HepG2 (cell line): ENCODE measurements at regions not wholly inside any gene's neighbourhood (a gene's known extent, or its start where the extent isn't known, plus 50 kb on each side); places are given as distances from the start of the nearest gene placed in this dataset.
"Not testable (repeated sequence)": the region's sequence is repeated elsewhere in the genome, so short reads cannot be mapped to it uniquely, and the experiment has no call there.

Experiments
- CBX5 ChIP-seq: sonication (generic); formaldehyde crosslinking; IDR thresholded peaks from 2 replicates; pipeline ENCODE4 v1.4.0; 2020; ENCODE audit warnings: missing genetic modification reagents, borderline replicate concordance
- CTCF ChIP-seq: sonication (generic); formaldehyde crosslinking; IDR thresholded peaks from 2 replicates; pipeline ENCODE4 v1.5.0; 2020; ENCODE audit warnings: mild to moderate bottlenecking, missing genetic modification reagents, moderate library complexity
- ETV5 ChIP-seq: IDR thresholded peaks from 2 replicates; pipeline ENCODE4 v1.6.1; 2018; ENCODE audit warnings: missing biosample characterization, missing genetic modification reagents, inconsistent platforms, borderline replicate concordance
- NFE2 ChIP-seq: sonication (generic); formaldehyde crosslinking; IDR thresholded peaks from 2 replicates; pipeline ENCODE4 v1.4.0; 2020; ENCODE audit warnings: missing genetic modification reagents
- POLR2AphosphoS5 ChIP-seq: IDR thresholded peaks from 2 replicates; pipeline ENCODE4 v1.6.1; 2012; ENCODE audit warnings: low read depth, low read length
- TAF1 ChIP-seq: sonication (generic); formaldehyde crosslinking; IDR thresholded peaks from 2 replicates; pipeline ENCODE4 v1.4.0; 2020; ENCODE audit warnings: missing genetic modification reagents
- ZFX ChIP-seq: sonication (generic); formaldehyde crosslinking; IDR thresholded peaks from 2 replicates; pipeline ENCODE4 v1.4.0; 2020; ENCODE audit warnings: mild to moderate bottlenecking, low read depth, missing genetic modification reagents, moderate library complexity
- ZNF329 ChIP-seq: sonication (generic); formaldehyde crosslinking; IDR thresholded peaks from 2 replicates; pipeline ENCODE4 v1.9.0; 2021; ENCODE audit warnings: low read depth, mild to moderate bottlenecking, missing genetic modification reagents
- ZNF510 ChIP-seq: sonication (generic); formaldehyde crosslinking; IDR thresholded peaks from 2 replicates; pipeline ENCODE4 v1.4.0; 2020; ENCODE audit warnings: low read depth, mild to moderate bottlenecking, missing genetic modification reagents
- ZNF768 ChIP-seq: sonication (generic); formaldehyde crosslinking; IDR thresholded peaks from 2 replicates; pipeline ENCODE4 v1.4.0; 2020; ENCODE audit warnings: missing genetic modification reagents
- TF ChIP-seq, protein P1 (sequence below): sonication (generic); formaldehyde crosslinking; IDR thresholded peaks from 2 replicates; pipeline ENCODE4 v1.5.0; 2020; ENCODE audit warnings: missing genetic modification reagents
- TF ChIP-seq, protein P2 (sequence below): sonication (generic); formaldehyde crosslinking; IDR thresholded peaks from 2 replicates; pipeline ENCODE4 v1.5.1; 2020; ENCODE audit warnings: mild to moderate bottlenecking, moderate library complexity, missing genetic modification reagents

- TF ChIP-seq ETV5 (CRISPR knock-in tag); CTCF (CRISPR knock-in tag); POLR2AphosphoS5; ZFX (CRISPR knock-in tag); CBX5; NFE2 (CRISPR knock-in tag); TAF1 (CRISPR knock-in tag); ZNF510 (CRISPR knock-in tag); ZNF768 (CRISPR knock-in tag); ZNF329 (CRISPR knock-in tag): not testable (repeated sequence)
- TF ChIP-seq, protein P1, sequence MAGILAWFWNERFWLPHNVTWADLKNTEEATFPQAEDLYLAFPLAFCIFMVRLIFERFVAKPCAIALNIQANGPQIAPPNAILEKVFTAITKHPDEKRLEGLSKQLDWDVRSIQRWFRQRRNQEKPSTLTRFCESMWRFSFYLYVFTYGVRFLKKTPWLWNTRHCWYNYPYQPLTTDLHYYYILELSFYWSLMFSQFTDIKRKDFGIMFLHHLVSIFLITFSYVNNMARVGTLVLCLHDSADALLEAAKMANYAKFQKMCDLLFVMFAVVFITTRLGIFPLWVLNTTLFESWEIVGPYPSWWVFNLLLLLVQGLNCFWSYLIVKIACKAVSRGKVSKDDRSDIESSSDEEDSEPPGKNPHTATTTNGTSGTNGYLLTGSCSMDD, result not testable (repeated sequence)
- TF ChIP-seq, protein P2, sequence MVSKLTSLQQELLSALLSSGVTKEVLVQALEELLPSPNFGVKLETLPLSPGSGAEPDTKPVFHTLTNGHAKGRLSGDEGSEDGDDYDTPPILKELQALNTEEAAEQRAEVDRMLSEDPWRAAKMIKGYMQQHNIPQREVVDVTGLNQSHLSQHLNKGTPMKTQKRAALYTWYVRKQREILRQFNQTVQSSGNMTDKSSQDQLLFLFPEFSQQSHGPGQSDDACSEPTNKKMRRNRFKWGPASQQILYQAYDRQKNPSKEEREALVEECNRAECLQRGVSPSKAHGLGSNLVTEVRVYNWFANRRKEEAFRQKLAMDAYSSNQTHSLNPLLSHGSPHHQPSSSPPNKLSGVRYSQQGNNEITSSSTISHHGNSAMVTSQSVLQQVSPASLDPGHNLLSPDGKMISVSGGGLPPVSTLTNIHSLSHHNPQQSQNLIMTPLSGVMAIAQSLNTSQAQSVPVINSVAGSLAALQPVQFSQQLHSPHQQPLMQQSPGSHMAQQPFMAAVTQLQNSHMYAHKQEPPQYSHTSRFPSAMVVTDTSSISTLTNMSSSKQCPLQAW, result not testable (repeated sequence)
Measured at GRCh38 chr1:188749275-188749674, 1728.4 kb downstream of the BRINP3 start.
